ENCODE measurements at regions not wholly inside any gene's neighbourhood (a gene's known extent, or its start where the extent isn't known, plus 50 kb on each side); places are given as distances from the start of the nearest gene placed in this dataset.

GRCh38 chr3:65240366-65240765 lies 552.6 kb upstream of the ADAMTS9 start:
- ATAC-seq (ENCODE audit: poor library complexity) = no peak
- DNase-seq = no peak
- intact Hi-C loops (cut with DNase I) = loop anchor here (10.0 kb wide), 1 partner anchor 706 kb away; no protein-coding TSS in a partner anchor

GRCh38 chr3:65238652-65239051 lies 550.9 kb upstream of the ADAMTS9 start:
- DNase-seq (no peak), ATAC-seq (ENCODE audit: poor library complexity) (no peak)
- intact Hi-C loops (cut with DNase I) = no loop called here

GRCh38 chr3:65234499-65234898 lies 546.7 kb upstream of the ADAMTS9 start:
- DNase-seq = no peak
- intact Hi-C loops (cut with DNase I) = no loop called here

GRCh38 chr3:65233561-65233960 lies 545.8 kb upstream of the ADAMTS9 start:
- intact Hi-C loops (cut with DNase I) = no loop called here
- DNase-seq (no peak), ATAC-seq (ENCODE audit: poor library complexity) (no peak)

More at GRCh38 chr3:65234499-65234898, 546.7 kb upstream of the ADAMTS9 start:
- ATAC-seq (ENCODE audit: poor library complexity) = no peak

GRCh38 chr3:65231544-65231943 lies 543.7 kb upstream of the ADAMTS9 start:
- intact Hi-C loops (cut with DNase I) = no loop called here
- ATAC-seq (ENCODE audit: poor library complexity) (no peak), DNase-seq (no peak)

- DNase-seq (no peak), ATAC-seq (ENCODE audit: poor library complexity) (no peak)
- intact Hi-C loops (cut with DNase I) = no loop called here
These were observed 542.7 kb upstream of the ADAMTS9 start for GRCh38 chr3:65230261-65231139.

- no peak for DNase-seq
- intact Hi-C loops (cut with DNase I) = no loop called here
- ATAC-seq (ENCODE audit: poor library complexity) = no peak
These were observed 538.5 kb upstream of the ADAMTS9 start for GRCh38 chr3:65226287-65226686.

GRCh38 chr3:65210026-65210814 lies 522.4 kb upstream of the ADAMTS9 start:
- ATAC-seq (ENCODE audit: poor library complexity) = no peak
- no peak for DNase-seq
- intact Hi-C loops (cut with DNase I) = no loop called here

GRCh38 chr3:65202395-65202794 lies 514.6 kb upstream of the ADAMTS9 start:
- ATAC-seq (ENCODE audit: poor library complexity) (no peak), DNase-seq (no peak)
- intact Hi-C loops (cut with DNase I) = no loop called here

GRCh38 chr3:65201926-65202325 lies 514.1 kb upstream of the ADAMTS9 start:
- intact Hi-C loops (cut with DNase I) = no loop called here
- DNase-seq = no peak

GRCh38 chr3:65200310-65200970 lies 512.6 kb upstream of the ADAMTS9 start:
- ATAC-seq (ENCODE audit: poor library complexity) (no peak), DNase-seq (no peak)
- intact Hi-C loops (cut with DNase I) = no loop called here

More at GRCh38 chr3:65201926-65202325, 514.1 kb upstream of the ADAMTS9 start:
- no peak for ATAC-seq (ENCODE audit: poor library complexity)

- DNase-seq (no peak), ATAC-seq (ENCODE audit: poor library complexity) (no peak)
- intact Hi-C loops (cut with DNase I) = no loop called here
These were observed 508.9 kb upstream of the ADAMTS9 start for GRCh38 chr3:65196663-65197062.

GRCh38 chr3:65195211-65196006 lies 507.6 kb upstream of the ADAMTS9 start:
- ATAC-seq (ENCODE audit: poor library complexity) (no peak), DNase-seq (no peak)
- intact Hi-C loops (cut with DNase I) = no loop called here

- intact Hi-C loops (cut with DNase I) = no loop called here
- no peak for ATAC-seq (ENCODE audit: poor library complexity)
- DNase-seq = no peak
These were observed 506.9 kb upstream of the ADAMTS9 start for GRCh38 chr3:65194744-65195143.

- DNase-seq (no peak), ATAC-seq (ENCODE audit: poor library complexity) (no peak)
- intact Hi-C loops (cut with DNase I) = no loop called here
These were observed 506.4 kb upstream of the ADAMTS9 start for GRCh38 chr3:65194047-65194714.

GRCh38 chr3:65193531-65193930 lies 505.7 kb upstream of the ADAMTS9 start:
- intact Hi-C loops (cut with DNase I) = no loop called here
- ATAC-seq (ENCODE audit: poor library complexity) (no peak), DNase-seq (no peak)

GRCh38 chr3:65190111-65190510 lies 502.3 kb upstream of the ADAMTS9 start:
- intact Hi-C loops (cut with DNase I) = no loop called here
- no peak for ATAC-seq (ENCODE audit: poor library complexity)

GRCh38 chr3:65186268-65186667 lies 498.5 kb upstream of the ADAMTS9 start:
- no peak for DNase-seq
- no peak for ATAC-seq (ENCODE audit: poor library complexity)
- intact Hi-C loops (cut with DNase I) = no loop called here

More at GRCh38 chr3:65190111-65190510, 502.3 kb upstream of the ADAMTS9 start:
- DNase-seq = no peak
